ENCODE measurements at regions not wholly inside any gene's neighbourhood (a gene's known extent, or its start where the extent isn't known, plus 50 kb on each side); places are given as distances from the start of the nearest gene placed in this dataset.

DNA sequence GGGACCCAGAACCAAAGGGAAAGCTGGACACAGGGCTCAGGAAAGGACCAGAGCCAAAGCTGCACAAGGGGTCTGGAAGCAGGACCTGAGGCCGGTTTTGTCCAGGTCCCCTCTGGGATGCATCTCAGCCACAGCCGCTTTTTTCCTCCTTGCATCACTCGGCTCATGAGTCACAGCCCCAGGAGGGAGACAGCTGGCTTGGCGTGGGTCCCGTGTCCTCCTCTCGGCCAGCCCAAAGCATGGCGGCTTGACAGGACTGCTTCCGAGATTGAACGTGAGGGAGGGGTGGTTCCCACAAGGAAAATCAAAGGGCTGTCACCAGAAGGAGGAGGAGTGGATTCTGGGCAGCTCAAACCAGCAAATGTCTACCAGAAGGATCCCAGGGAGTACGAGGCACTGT, 56.7 kb upstream of the CPLX2 start:
- no peak for TF ChIP-seq CTCF (IDR thresholded peaks at IDR 0.05 in 8 of 11, conservative IDR thresholded peaks at IDR 0.05 in 3 of 11)
- TF ChIP-seq POLR2A (IDR thresholded peaks at IDR 0.05): no peak
- TF ChIP-seq POLR2AphosphoS5 (IDR thresholded peaks at IDR 0.05): no peak
